ENCODE measurements at regions not wholly inside any gene's neighbourhood (a gene's known extent, or its start where the extent isn't known, plus 50 kb on each side); places are given as distances from the start of the nearest gene placed in this dataset.
"Not testable (repeated sequence)": the region's sequence is repeated elsewhere in the genome, so short reads cannot be mapped to it uniquely, and the experiment has no call there.

- no peak for DNase-seq
These were observed 155.7 kb upstream of the SH3BP4 start for GRCh38 chr2:234796045-234796591.

- peak; percentile 30 for DNase-seq
These were observed 156.4 kb upstream of the SH3BP4 start for GRCh38 chr2:234795272-234795920.

GRCh38 chr2:234794866-234795265 is 157.0 kb upstream of the SH3BP4 start:
- no peak for DNase-seq

GRCh38 chr2:234793212-234793785 is 158.5 kb upstream of the SH3BP4 start:
- DNase-seq, result no peak

GRCh38 chr2:234792621-234793022 is 159.2 kb upstream of the SH3BP4 start:
- peak; percentile 58 for DNase-seq

GRCh38 chr2:234792096-234792495 is 159.7 kb upstream of the SH3BP4 start:
- not testable (repeated sequence) for DNase-seq

GRCh38 chr2:234790380-234790779 is 161.4 kb upstream of the SH3BP4 start:
- DNase-seq, result no peak

GRCh38 chr2:234789556-234790325 is 162.1 kb upstream of the SH3BP4 start:
- peak; percentile 94 for DNase-seq

- no peak for DNase-seq
These were observed 163.0 kb upstream of the SH3BP4 start for GRCh38 chr2:234788841-234789240.

GRCh38 chr2:234788381-234788780 is 163.4 kb upstream of the SH3BP4 start:
- no peak for DNase-seq

GRCh38 chr2:234787114-234787513 is 164.7 kb upstream of the SH3BP4 start:
- DNase-seq, result no peak

GRCh38 chr2:234773764-234774409 is 177.9 kb upstream of the SH3BP4 start:
- DNase-seq, result no peak

- DNase-seq, result no peak
These were observed 178.7 kb upstream of the SH3BP4 start for GRCh38 chr2:234773129-234773528.

- DNase-seq, result no peak
These were observed 179.1 kb upstream of the SH3BP4 start for GRCh38 chr2:234772733-234773060.

- DNase-seq, result peak; percentile 56
These were observed 179.7 kb upstream of the SH3BP4 start for GRCh38 chr2:234771980-234772732.

GRCh38 chr2:234771176-234771575 is 180.6 kb upstream of the SH3BP4 start:
- no peak for DNase-seq

GRCh38 chr2:234770715-234771141 is 181.1 kb upstream of the SH3BP4 start:
- no peak for DNase-seq

GRCh38 chr2:234770031-234770506 is 181.7 kb upstream of the SH3BP4 start:
- peak; percentile 77 for DNase-seq

- DNase-seq, result no peak
These were observed 183.1 kb upstream of the SH3BP4 start for GRCh38 chr2:234768608-234769196.

GRCh38 chr2:234765279-234765678 is 186.5 kb upstream of the SH3BP4 start:
- no peak for DNase-seq

GRCh38 chr2:234764372-234764771 is 187.4 kb upstream of the SH3BP4 start:
- DNase-seq, result no peak
